Neural cell (in vitro differentiated cells): ENCODE measurements at regions not wholly inside any gene's neighbourhood (a gene's known extent, or its start where the extent isn't known, plus 50 kb on each side); places are given as distances from the start of the nearest gene placed in this dataset.

Experiments used
- EP300 ChIP-seq: fragments of 450-650 bp; conservative IDR thresholded peaks from 2 replicates; pipeline ENCODE4 v1.6.1; 2014; ENCODE audit warnings: antibody characterized with exemption, mild to moderate bottlenecking, moderate library complexity; ENCODE audit not compliant: poor library complexity, severe bottlenecking
- EZH2 ChIP-seq: fragments of 200-600, 300-800 bp; shearing (Covaris generic), sonication (generic); IDR thresholded peaks from 2 replicates; pipeline ENCODE4 v1.6.1; 2014; ENCODE audit warnings: antibody characterized with exemption, low read length, borderline replicate concordance, mild to moderate bottlenecking; ENCODE audit not compliant: insufficient read depth, poor library complexity, severe bottlenecking
- POLR2AphosphoS5 ChIP-seq: IDR thresholded peaks from 2 replicates; pipeline ENCODE4 v1.6.1; 2012
- RAD21 ChIP-seq: fragments of 450-650 bp; conservative IDR thresholded peaks from 2 replicates; pipeline ENCODE4 v1.6.1; 2014; ENCODE audit warnings: antibody characterized with exemption, mild to moderate bottlenecking, moderate library complexity
- SMC3 ChIP-seq: fragments of 450-650 bp; conservative IDR thresholded peaks from 2 replicates; pipeline ENCODE4 v1.6.1; 2014; ENCODE audit warnings: antibody characterized with exemption, mild to moderate bottlenecking, moderate library complexity; ENCODE audit not compliant: poor library complexity
- TAF1 ChIP-seq: IDR thresholded peaks from 2 replicates; pipeline ENCODE4 v1.6.1; 2012; ENCODE audit warnings: low read depth
- TF ChIP-seq, protein P1 (sequence below): fragments of 450-650 bp; IDR thresholded peaks from 2 replicates; pipeline ENCODE4 v1.5.1; 2014; ENCODE audit warnings: antibody characterized with exemption, mild to moderate bottlenecking, moderate library complexity; ENCODE audit not compliant: poor library complexity, severe bottlenecking

- TF ChIP-seq, protein P1, sequence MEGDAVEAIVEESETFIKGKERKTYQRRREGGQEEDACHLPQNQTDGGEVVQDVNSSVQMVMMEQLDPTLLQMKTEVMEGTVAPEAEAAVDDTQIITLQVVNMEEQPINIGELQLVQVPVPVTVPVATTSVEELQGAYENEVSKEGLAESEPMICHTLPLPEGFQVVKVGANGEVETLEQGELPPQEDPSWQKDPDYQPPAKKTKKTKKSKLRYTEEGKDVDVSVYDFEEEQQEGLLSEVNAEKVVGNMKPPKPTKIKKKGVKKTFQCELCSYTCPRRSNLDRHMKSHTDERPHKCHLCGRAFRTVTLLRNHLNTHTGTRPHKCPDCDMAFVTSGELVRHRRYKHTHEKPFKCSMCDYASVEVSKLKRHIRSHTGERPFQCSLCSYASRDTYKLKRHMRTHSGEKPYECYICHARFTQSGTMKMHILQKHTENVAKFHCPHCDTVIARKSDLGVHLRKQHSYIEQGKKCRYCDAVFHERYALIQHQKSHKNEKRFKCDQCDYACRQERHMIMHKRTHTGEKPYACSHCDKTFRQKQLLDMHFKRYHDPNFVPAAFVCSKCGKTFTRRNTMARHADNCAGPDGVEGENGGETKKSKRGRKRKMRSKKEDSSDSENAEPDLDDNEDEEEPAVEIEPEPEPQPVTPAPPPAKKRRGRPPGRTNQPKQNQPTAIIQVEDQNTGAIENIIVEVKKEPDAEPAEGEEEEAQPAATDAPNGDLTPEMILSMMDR = no peak
- TF ChIP-seq POLR2AphosphoS5 = no peak
- TF ChIP-seq TAF1 = no peak
- no peak for TF ChIP-seq EP300
- TF ChIP-seq EZH2 = no peak
- TF ChIP-seq RAD21 = no peak
- no peak for TF ChIP-seq SMC3
Measured at GRCh38 chr14:56061051-56061450, 57.2 kb upstream of the PELI2 start.
